ENCODE measurements at regions not wholly inside any gene's neighbourhood (a gene's known extent, or its start where the extent isn't known, plus 50 kb on each side); places are given as distances from the start of the nearest gene placed in this dataset.

GRCh38 chr4:41339812-41340809 lies 83.4 kb downstream of the UCHL1 start:
- Histone ChIP-seq H3K27me3 (ENCODE audit: low read depth, low read length) (no peaks in the 10 kb centered on the region), H3K4me1 (ENCODE audit: low read length) (no peaks in the 10 kb centered on the region), H3K79me2 (ENCODE audit: low read length) (no peaks in the 10 kb centered on the region), H3K4me2 (ENCODE audit: low read length) (no peak overlapping the region), H3K4me3 (ENCODE audit: low read length) (no peak overlapping the region), H3K36me3 (replicated peaks; ENCODE audit: low read depth, low read length) (no peaks in the 10 kb centered on the region), H2AFZ (ENCODE audit: low read depth, low read length) (no peak overlapping the region), H3K9ac (ENCODE audit: low read length) (no peak overlapping the region), H3K27ac (ENCODE audit: low read length) (no peak overlapping the region), H4K20me1 (ENCODE audit: insufficient read depth, low read length) (no peaks in the 10 kb centered on the region), H3K9me3 (ENCODE audit: insufficient read depth, low read length) (no peaks in the 10 kb centered on the region)
- TF ChIP-seq CTCF (IDR thresholded peaks at IDR 0.05; ENCODE audit: low read depth, low read length) (no peak), EZH2phosphoT487 (IDR thresholded peaks at IDR 0.05; ENCODE audit: low read depth) (no peak)

GRCh38 chr4:41346306-41347061 lies 89.8 kb downstream of the UCHL1 start:
- TF ChIP-seq EZH2phosphoT487 (IDR thresholded peaks at IDR 0.05; ENCODE audit: low read depth) (no peak), CTCF (IDR thresholded peaks at IDR 0.05; ENCODE audit: low read depth, low read length) (no peak)

GRCh38 chr4:41349021-41349420 lies 92.3 kb downstream of the UCHL1 start:
- Histone ChIP-seq H3K27me3 (ENCODE audit: low read depth, low read length) (no peaks in the 10 kb centered on the region), H3K4me1 (ENCODE audit: low read length) (no peaks in the 10 kb centered on the region), H3K4me3 (ENCODE audit: low read length) (no peak overlapping the region), H3K79me2 (ENCODE audit: low read length) (no peaks in the 10 kb centered on the region), H3K27ac (ENCODE audit: low read length) (no peak overlapping the region), H3K4me2 (ENCODE audit: low read length) (no peak overlapping the region), H4K20me1 (ENCODE audit: insufficient read depth, low read length) (no peaks in the 10 kb centered on the region), H3K9me3 (ENCODE audit: insufficient read depth, low read length) (no peaks in the 10 kb centered on the region), H2AFZ (ENCODE audit: low read depth, low read length) (no peak overlapping the region), H3K9ac (ENCODE audit: low read length) (no peak overlapping the region), H3K36me3 (replicated peaks; ENCODE audit: low read depth, low read length) (no peaks in the 10 kb centered on the region)
- no peak for TF ChIP-seq CTCF (IDR thresholded peaks at IDR 0.05; ENCODE audit: low read depth, low read length)
- no peak for TF ChIP-seq EZH2phosphoT487 (IDR thresholded peaks at IDR 0.05; ENCODE audit: low read depth)

More at GRCh38 chr4:41346306-41347061, 89.8 kb downstream of the UCHL1 start:
- H3K4me1 ChIP-seq (ENCODE audit: low read length): no peaks in the 10 kb centered on the region
- no peak overlapping the region for H3K27ac ChIP-seq (ENCODE audit: low read length)
- H3K4me3 ChIP-seq (ENCODE audit: low read length): no peak overlapping the region
- no peak overlapping the region for H3K4me2 ChIP-seq (ENCODE audit: low read length)
- H4K20me1 ChIP-seq (ENCODE audit: insufficient read depth, low read length): no peaks in the 10 kb centered on the region
- H3K79me2 ChIP-seq (ENCODE audit: low read length): no peaks in the 10 kb centered on the region
- H3K36me3 ChIP-seq (replicated peaks; ENCODE audit: low read depth, low read length): no peaks in the 10 kb centered on the region
- H3K27me3 ChIP-seq (ENCODE audit: low read depth, low read length): no peaks in the 10 kb centered on the region
- H3K9ac ChIP-seq (ENCODE audit: low read length): no peak overlapping the region
- no peaks in the 10 kb centered on the region for H3K9me3 ChIP-seq (ENCODE audit: insufficient read depth, low read length)
- no peak overlapping the region for H2AFZ ChIP-seq (ENCODE audit: low read depth, low read length)

Measured in OCI-LY3 (cell line).